ENCODE measurements at regions not wholly inside any gene's neighbourhood (a gene's known extent, or its start where the extent isn't known, plus 50 kb on each side); places are given as distances from the start of the nearest gene placed in this dataset.
"Not testable (repeated sequence)": the region's sequence is repeated elsewhere in the genome, so short reads cannot be mapped to it uniquely, and the experiment has no call there.

DNA sequence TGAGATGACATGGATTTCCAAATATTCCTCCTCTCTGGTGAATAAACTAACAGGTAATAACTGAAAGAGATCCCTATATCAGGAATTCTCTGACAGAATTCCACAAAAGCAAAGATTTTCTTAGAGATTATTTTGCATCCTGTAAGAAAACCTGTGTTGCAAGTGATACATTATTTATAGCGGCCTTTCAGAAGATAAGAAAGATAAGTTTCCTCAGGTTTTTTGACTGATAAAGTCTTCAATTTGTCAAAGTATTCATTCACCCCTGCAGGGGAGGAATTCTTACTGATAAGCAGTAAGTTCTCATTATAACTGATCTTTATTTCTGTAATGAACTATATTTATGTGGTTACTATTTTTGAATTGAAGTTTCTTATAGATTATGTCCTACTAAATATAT lies 554.0 kb downstream of the ARL4A start:
- DNase-seq: no peak

DNA sequence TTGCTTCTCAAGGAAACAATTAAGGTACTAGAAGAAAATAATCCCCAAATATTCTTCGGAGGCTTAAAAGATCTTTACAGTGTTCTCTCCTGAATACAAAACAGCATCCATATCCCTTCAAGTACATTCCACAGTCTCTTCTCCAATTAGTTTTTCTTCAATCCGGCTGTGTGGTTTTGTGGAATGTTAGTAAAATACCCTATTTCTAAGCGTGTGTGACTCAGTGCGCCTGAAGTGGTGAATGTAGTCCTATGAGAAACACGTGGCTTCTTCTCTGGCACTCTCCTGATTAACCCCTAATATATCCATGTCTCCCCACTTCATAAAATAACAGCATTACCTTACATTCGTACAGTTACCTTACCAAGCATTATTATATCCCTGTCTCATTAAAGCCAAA lies 570.2 kb downstream of the ARL4A start:
- DNase-seq: no peak

DNA sequence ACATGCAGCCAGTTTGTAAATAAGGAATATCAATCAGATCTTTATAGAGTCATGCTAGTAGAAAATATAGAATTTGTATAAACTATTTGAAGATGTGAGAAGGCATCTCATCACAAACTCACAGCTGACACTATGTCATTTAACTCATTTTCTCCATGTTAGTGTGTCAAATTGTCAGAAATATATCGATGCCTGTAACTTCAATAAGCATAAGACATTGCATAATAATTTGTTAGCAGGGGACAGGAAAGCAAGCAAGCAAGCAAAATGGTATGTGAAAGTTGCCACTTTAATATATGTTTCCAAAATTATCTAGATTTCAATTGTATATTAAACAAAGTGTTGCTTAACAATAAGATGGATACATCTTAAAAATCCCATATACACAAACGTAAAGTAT lies 571.0 kb downstream of the ARL4A start:
- no peak for DNase-seq

DNA sequence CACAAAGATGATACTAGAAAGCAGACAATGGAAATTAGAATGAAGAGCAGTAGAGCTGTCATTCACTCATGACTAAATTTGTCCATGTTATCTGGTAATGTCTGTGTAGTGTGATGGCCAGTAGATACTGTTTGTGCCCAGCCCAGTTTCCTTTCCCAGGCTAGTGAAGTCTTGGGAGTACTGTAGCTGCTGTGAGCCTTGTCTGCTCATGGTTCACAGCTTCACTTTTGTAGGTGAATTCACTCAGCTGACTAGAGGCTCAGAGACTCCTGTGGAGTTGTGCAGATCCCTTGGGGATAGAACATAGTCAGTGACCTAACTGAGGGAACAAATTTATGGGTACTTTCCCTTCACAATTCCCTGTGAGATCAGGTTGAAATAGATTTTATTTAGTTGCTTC lies 572.5 kb downstream of the ARL4A start:
- DNase-seq: no peak

DNA sequence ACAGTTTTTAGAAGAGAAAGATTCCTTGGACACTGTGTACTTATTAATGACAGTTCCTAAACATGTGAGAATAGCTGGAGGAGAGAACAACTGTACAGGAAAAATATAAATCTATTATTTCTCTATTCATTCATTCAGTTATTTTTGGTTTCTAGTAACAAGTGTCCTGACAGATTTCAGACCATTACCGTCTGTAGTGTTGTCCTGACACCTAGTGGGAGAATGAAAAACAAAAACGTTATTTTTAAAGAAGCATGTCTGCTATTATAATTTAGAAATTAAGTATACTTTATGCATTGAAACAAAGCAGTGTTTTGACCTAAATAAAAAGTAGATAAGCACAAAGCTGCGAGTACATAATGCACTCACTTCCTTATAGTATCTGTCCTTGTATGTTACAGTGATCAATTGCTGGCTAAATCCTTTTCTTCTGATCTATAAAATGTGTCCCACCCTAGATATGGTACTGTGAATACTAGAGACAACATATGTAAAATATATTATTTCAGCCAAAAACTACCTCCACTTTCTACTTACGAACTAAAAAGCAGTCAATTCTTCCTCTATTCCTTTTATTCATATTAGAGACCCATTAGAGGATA lies 575.6 kb downstream of the ARL4A start:
- DNase-seq: no peak

DNA sequence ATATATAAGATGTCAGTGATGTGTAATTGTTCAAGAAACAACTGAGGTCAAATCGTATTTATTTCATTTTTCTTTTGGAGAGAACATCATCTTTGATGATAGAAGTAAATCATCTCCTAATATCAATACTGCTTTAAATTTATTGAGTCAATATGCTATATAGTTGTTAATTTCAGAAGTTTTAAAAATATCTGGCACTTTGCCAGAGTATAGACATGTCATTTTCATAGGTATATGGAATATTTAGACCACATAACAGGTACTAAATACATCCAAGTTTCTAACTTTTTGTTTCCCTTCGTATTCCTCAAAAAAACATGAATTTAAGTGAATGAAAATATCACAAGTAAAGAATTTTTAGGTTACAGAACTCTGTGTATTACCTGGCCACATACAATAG lies 577.8 kb downstream of the ARL4A start:
- no peak for DNase-seq

DNA sequence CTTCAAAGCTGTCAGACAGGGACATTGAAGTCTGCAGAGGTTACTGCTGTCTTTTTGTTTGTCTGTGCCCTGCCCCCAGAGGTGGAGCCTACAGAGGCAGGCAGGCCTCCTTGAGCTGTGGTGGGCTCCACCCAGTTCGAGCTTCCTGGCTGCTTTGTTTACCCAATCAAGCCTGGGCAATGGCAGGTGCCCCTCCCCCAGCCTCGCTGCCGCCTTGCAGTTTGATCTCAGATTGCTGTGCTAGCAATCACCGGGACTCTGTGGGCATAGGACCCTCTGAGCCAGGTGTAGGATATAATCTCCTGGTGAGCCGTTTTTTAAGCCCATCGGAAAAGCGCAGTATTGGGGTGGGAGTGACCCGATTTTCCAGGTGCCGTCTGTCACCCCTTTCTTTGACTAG lies 586.8 kb downstream of the ARL4A start:
- DNase-seq: not testable (repeated sequence)

DNA sequence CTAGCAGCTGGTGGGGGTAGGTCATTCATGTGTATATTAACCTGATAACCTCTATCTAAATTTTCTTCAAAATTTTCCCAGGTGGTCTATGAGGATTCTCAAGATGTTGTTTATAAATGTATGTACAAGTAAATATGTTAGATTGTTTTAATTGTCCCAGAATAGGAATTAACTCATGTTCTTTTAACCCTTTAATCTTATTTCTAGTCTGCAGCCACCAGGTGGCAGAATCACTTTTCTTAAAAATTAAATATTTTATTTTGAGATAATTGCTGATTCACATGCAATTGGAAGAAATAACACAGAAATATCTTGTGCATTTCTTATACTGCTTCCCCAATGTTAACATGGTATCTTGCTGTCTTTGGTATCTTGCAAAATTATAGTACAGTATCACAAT lies 589.5 kb downstream of the ARL4A start:
- no peak for DNase-seq

DNA sequence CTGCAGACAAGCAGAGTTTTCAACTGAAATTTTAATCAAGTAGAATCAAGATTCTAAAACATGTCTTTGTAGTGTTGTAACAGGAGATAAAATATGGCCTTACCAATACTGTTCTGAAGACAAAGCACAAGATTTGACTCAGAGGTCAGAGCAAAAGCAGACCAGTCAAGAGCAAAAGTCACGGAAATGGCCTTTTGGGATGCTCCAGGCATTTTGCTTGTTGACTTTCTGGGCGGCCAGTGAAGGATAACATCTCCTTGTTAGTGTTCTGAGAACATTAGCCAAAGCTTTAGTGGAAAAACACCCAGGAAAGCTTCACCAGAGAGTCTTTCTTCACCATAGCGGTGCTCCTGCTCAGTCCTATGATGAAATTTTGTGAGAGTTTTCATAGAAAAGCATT lies 590.6 kb downstream of the ARL4A start:
- no peak for DNase-seq

DNA sequence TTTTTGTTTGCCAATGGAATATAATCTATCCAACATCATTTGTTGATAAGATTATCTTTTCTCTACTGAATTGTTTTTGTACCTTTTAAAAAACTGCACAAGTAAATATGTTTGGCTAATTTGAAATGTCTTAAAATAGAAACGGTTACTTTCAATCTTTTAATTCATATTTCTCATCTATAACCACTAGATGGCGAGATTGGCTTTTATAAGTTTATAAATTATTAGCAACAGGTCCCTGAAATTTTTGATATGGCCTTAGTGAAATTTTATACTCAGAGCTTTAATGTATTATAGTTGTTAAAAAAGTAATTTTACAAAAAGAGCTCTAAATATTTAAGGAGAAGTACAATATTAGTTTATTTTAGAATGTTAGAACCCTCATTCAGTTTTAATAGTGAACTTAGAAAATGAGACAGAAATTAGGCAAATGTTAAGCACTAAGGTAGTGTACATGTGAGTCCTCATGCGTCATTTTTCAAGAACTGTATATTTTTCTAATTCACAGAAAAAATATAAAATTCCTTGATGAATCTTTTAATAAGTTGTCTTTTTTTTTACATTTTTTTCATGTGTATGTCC lies 592.5 kb downstream of the ARL4A start:
- DNase-seq: no peak

DNA sequence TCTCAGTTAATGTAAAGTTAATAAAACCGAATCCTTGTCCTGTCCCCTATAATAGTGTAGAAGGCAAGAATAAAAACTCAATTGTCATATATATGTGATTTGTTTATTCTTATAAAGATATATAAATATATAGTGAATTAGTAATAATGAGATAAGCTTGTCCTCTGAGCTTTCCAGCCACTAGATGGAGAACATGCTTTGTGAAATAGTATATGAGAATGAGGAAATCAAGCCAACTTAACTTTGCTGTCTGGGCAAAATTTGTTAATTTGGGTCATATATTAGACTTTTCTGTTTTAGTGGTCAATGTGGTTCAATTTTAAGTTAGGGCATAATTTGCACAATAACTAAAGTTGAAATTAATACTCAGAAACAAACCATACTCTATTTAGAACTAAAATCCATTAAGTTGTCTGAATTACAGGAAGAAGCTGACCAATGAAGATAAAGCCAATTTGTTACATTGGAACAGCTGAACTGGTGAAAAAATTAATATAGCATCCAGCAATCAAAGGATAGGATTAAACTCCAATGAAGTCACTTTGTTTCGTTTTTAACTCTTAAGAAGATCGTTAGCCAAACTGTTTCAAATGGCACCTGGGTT lies 595.0 kb downstream of the ARL4A start:
- DNase-seq: no peak

DNA sequence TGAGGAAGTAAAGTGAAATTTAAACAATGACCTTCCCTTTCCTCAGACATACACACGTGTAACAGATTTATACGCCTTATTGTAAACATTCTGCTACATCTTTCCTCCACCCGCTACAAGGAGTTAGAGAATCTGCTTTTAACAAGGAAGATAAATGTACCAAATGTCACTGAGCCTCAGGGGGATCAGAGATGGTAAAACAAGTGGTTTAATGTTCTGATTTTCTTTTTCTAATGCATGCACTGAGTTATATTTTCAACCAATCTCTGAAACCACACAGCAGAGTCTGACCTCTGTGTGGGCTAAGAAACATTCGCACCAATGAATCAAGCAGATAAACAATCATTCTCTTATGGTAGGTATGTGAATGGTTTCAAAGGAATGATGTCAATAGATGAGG lies 599.5 kb downstream of the ARL4A start:
- no peak for DNase-seq

DNA sequence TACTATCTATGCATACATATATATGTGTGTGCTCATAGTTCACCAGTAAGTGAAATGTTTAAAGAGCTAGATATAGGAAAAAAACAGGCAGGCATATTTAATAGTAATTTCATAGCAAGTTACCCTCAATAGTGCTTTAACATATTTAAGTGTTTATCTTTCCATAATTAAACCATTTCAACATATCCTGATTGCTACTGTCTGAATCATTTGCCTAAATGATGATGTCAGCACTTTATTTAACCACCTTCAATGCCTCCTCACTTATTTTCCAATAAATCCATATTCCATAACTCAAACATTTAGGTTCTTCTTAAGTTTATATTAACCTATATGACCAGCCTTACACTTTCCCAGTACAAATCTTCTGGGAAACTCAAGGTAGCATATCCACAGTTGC lies 601.1 kb downstream of the ARL4A start:
- DNase-seq: no peak

DNA sequence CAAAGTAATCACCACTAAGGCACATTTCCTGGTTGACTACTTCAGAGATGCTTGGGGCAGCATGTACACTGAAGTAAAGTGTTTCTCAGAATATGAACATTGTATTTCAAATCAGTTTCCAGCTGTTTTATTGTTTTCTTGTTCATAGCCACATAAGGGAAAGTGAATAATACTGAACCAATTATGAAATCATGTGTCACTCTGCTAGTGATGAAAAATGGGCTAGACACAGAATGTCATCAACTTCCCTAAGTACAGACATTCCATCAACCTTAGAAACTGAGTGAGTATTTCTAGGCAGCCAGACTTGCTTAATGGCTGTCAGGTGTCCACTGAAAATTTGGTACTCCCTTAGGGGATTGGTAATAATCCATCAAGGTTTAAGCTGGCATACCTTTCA lies 603.5 kb downstream of the ARL4A start:
- no peak for DNase-seq

DNA sequence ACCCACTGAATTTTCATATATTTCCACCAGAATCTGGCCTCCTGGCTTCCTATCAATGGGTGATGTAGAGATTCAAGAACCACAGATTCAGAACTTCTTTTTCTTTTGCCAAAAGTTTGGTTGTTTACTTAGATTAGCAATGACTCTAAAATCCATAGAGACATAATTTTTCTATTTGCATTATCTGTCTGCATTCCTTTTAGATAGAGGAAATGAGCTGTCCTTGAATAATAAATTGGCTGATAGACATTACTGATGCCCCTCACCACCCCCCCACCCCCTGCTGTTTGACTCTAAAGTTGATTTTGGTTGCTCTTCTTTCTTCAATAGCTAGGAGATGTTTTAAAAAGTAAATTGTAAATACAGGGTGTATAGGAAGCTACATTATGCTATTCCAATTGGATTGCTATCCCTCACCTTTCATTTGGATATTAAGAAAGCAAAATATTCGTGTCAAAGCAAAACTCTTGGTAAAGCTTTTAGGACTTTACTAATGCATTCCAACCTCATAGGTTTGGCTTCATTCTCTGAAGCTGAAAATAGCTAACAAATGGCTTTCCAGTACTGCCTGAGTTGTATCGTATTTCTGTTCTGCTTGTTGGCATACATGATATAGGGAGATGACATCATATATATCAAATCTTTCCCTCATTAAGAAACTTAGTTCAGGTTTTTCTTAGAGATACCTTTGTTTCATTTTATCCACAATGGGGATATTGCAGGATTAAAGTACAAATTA lies 606.0 kb downstream of the ARL4A start:
- DNase-seq: no peak

DNA sequence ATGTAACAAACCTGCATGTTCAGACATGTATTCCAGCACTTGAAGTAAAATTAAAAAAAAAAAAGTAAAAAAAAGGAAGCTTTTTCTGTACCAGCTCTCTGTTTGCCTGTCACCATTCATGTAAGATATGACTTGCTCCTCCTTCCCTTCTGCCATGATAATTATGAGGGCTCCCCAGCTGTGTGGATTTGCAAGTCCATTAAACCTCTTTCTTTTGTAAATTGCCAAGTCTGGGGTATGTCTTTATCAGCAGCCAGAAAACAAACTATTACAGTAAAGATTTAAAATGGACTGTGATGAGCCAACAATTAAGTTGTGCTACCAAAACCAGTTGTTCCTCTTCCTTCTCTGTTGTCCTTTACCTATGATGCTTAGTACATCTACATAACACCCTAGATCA lies 619.6 kb downstream of the ARL4A start:
- no peak for DNase-seq

DNA sequence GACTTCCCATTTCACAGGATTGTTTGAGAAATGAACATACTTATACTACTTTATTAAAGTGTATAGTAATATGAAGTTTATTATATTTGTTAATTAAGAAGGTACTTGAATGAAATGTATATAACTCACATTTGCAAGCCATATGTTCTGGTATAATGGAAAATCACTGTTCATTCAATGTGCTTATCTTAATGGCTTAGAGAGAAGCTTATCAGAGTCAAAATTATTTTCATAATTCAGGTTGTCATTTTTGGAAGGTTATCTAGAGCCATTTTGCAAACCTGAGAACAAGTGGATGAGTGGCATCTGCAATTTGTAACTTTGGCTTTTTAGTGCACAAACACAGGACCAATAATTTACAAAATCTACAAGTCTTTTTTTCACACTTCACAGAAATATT lies 621.0 kb downstream of the ARL4A start:
- no peak for DNase-seq

DNA sequence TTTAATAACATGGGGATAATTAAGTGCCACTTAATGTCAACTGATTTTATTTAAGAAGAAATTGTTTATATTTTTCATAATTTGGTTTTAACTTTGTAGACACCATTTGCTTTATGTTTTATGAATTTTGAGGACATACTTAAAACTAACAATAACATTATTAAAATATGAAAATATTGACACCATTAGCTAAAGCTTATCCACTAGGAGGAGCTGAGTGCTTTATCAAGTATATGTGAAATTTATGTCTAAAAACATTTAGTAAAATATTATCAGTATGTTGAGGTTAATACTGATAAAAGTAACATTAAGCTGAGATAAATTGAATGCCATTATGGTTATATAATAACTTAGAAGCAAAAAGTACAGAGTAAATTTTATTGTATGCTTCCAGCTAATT lies 622.1 kb downstream of the ARL4A start:
- DNase-seq: no peak

DNA sequence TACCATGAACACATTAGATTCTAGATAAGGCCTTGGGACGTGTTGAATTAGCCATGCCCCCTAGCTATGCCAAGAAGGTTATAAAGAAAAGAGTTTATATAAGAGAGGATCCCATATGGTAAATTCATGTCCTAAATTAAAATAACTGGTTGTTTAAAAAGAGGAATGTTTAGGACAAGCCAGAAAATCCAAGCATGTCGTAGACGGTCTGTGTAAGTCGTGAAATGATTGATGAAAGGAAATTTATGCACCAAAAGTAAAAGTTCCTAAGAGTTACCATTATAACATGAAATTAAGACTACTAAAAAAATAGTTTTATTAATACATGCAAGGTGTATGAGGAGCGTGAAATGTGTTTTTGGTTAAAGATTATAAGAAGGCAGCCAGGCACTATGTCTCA lies 624.9 kb downstream of the ARL4A start:
- no peak for DNase-seq

DNA sequence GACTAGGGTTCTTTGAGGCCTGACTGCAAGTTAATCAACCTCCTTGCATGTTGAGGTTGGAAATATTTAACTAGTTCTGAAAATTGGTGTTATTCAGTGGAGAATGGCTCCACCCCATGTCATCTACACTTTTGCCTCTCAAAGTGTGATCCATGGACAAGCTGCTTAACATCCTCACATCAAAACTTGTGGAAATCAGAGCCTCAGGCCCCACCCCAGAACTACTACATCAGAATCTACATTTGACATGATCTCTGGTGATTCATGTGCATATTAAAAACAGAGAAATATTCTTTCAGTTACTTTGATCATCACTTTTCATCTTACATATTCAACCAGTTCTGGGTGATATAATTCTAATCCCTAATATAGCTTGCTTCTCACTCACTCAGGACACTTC lies 632.9 kb downstream of the ARL4A start:
- DNase-seq: no peak

DNA sequence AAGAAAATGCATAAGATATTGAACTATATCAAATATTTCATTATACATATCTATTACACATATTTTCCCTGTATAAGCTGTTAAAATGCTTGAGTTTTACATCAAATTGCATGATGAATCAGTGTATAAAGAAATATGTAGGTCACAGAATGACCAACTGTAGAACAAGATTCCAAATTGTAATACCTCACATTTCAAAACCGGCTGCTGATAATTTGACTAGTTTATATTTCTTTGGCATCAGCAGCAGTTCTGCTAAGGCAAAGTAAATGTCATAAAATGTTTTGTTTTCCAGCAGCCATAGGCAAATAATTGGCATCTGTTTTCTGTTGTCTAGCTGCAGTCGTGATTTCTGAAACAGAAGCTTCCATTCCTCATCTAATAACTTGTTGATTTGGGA lies 633.9 kb downstream of the ARL4A start:
- DNase-seq: no peak

DNA sequence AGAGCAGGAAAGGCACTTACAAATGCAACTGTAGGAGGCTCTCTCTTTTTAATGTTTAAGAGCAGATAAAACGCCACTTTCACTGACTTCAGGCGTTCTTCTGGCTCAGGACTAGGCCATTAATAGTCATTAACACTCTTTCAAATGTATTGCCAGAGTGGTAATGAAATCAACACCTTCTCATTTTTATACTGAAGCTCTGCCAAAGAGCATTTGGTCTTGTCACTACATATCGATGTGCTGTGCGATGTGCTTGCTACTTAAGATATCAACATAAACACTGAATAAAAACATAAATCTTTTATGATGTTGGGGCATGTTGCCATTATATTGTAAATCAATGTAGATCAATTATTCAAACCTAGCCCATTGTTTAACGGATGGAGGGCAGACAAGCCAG lies 634.7 kb downstream of the ARL4A start:
- DNase-seq: no peak

DNA sequence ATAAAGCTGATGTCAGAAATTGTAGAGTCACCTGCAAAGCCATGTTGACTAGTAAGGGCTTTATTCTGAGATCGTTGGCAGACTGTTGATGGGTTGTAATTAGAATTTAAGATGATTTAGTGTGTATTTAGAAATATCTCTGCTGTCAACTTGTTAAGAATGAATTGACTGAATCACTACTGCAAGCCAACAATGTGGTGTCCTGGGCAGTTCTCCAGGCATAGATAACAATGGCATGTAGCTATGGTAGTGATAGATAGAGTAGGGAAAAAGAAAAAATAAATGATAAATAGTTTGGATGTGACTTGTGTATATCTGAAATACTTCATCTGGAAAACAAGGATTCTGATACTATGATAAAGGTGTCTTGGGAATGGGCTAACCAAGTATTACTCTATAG lies 640.2 kb downstream of the ARL4A start:
- no peak for DNase-seq

DNA sequence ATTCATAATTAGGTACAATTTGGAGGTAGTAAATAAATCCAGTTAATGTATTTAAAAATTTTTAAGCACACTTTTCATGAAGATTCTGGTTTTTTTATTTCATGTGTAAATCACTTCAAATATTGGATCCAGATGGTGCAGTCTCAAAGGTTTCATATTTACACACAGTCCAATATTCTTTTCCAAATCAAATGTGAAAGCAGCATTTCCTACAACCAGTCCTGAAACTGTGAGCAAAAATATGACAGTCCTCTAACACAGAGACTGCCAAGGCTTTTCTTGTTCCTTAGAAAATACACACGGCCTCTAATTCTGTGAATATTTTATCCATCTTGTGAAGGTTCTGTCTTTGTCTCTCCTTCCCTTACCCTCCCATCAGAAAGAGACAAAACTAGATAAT lies 645.9 kb downstream of the ARL4A start:
- no peak for DNase-seq

All from activated CD4-positive, alpha-beta T cell treated with anti-CD3 and anti-CD28 coated beads, Interleukin-2, amount 50 U/mL, for 48 hours (primary cell).